Fibroblast of pulmonary artery (primary cell): ENCODE measurements at regions not wholly inside any gene's neighbourhood (a gene's known extent, or its start where the extent isn't known, plus 50 kb on each side); places are given as distances from the start of the nearest gene placed in this dataset.

Experiments used
- DNase-seq: peaks from one replicate; pipeline ENCODE4 v3.0.0-alpha.2; 2010; ENCODE audit warnings: low read depth
- H3K4me3 ChIP-seq: replicated peaks from 2 replicates; pipeline ENCODE4 v1.5.1; 2011; ENCODE audit warnings: low read depth, mild to moderate bottlenecking, control low read depth, low read length, moderate library complexity
- CTCF ChIP-seq: IDR thresholded peaks from 2 replicates; pipeline ENCODE4 v1.5.1; 2011; ENCODE audit warnings: mild to moderate bottlenecking, control low read depth, low read length, inconsistent platforms; ENCODE audit errors: missing control alignments

GRCh38 chr4:123893011-123893981 lies 496.7 kb downstream of the SPRY1 start:
- peak; percentile 94 for DNase-seq
- no peak for TF ChIP-seq CTCF

DNA sequence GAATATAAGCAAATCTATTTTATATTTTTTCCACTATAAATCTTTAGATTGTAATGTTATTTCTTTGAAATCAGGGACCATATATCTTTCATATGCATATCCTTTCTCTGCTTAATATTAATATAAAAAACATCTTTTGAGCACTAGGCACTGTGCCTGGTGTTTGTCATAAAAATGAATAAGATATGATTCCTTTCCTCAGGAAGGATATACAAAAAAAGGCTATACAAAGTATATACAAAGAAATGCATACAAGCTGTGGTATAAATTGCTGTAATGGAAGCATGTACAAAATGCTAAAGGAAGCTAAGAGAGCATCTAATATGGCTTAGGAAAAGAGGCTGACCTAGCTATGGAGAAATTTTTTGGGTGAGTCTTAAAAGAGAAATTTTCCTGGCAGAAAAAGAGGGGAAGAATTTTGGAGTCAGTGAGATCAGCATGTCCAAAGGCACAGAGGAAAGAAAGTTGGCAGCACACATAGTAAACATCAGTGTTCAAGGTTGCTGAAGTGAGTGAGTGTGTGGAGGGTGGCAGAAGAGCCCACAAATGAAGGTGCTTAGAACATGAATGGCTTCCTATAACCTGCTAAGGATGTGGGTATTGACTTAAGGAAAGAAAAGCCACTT lies 500.0 kb downstream of the SPRY1 start:
- H3K4me3 ChIP-seq: no peak overlapping the region
- no peak for TF ChIP-seq CTCF
- peak; percentile 82 for DNase-seq

More at GRCh38 chr4:123893011-123893981, 496.7 kb downstream of the SPRY1 start:
- H3K4me3 ChIP-seq: no peak overlapping the region

DNA sequence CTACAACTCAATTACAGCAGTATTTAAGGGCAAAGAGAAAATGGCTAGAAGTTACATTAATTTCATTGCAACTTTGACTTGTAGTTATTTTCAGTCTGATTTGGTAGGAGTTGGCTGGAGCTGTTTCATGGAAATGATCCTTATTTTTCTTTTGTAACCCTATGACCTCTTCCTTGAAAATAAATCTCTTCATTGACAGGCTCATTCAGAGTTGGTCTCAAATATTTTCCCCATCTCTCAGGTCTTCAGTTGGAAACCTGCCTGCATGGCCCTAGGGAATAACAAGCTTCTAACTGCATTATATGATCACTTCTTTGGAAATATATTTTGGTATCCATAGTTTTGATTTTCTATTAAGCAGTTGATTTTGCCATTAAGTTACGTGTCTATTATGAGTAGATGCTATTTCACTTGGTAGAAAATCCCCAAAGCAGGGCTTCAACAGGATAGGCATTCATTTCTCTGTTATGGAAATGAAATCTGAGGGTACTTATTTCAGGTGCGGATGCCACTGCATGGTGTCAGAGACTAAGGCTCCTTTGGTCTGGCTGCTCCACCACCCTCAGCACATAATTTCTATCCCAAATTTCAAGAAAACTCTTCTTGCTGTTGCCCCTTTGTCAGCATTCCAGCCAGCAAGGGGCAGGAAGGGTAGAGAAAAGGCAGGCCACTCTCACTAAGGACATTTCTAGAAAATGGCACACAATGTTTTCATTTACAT lies 502.5 kb downstream of the SPRY1 start:
- DNase-seq: no peak
- TF ChIP-seq CTCF: no peak
- no peak overlapping the region for H3K4me3 ChIP-seq

GRCh38 chr4:123904882-123905281 lies 508.3 kb downstream of the SPRY1 start:
- TF ChIP-seq CTCF: no peak
- no peak overlapping the region for H3K4me3 ChIP-seq
- no peak for DNase-seq

GRCh38 chr4:123913598-123913997 lies 517.0 kb downstream of the SPRY1 start:
- DNase-seq: no peak
- TF ChIP-seq CTCF: no peak
- no peak overlapping the region for H3K4me3 ChIP-seq

DNA sequence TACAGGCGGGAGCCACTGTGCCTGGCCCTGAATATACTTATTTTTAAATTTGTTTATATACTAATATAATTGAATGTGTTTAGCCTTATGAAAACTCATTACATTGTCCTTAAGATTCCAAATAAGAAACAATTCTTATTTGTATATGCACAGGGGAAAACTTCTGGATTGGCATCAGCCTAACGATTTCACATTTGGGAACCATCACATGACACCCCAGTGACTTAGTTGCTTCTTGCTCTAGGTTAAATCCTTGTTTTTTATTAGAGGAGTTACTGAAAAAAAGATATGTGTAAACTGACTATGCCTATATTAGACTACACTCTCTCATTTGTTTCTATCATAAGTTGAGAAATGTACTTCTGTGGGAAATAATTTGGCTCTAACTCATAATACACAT lies 520.2 kb downstream of the SPRY1 start:
- no peak for TF ChIP-seq CTCF

More for the DNA sequence above, 520.2 kb downstream of the SPRY1 start:
- H3K4me3 ChIP-seq: no peak overlapping the region
- no peak for DNase-seq
